ENCODE measurements at regions not wholly inside any gene's neighbourhood (a gene's known extent, or its start where the extent isn't known, plus 50 kb on each side); places are given as distances from the start of the nearest gene placed in this dataset.
A peak's percentile ranks its signal among the peaks of the same experiment; 100 is the strongest.
"Not testable (repeated sequence)": the region's sequence is repeated elsewhere in the genome, so short reads cannot be mapped to it uniquely, and the experiment has no call there.

GRCh38 chr1:38584448-38585355 is 274.9 kb downstream of the RRAGC start:
- H3K4me3 ChIP-seq (ENCODE audit: low read depth, low read length), result no peak overlapping the region
- TF ChIP-seq, protein P1, sequence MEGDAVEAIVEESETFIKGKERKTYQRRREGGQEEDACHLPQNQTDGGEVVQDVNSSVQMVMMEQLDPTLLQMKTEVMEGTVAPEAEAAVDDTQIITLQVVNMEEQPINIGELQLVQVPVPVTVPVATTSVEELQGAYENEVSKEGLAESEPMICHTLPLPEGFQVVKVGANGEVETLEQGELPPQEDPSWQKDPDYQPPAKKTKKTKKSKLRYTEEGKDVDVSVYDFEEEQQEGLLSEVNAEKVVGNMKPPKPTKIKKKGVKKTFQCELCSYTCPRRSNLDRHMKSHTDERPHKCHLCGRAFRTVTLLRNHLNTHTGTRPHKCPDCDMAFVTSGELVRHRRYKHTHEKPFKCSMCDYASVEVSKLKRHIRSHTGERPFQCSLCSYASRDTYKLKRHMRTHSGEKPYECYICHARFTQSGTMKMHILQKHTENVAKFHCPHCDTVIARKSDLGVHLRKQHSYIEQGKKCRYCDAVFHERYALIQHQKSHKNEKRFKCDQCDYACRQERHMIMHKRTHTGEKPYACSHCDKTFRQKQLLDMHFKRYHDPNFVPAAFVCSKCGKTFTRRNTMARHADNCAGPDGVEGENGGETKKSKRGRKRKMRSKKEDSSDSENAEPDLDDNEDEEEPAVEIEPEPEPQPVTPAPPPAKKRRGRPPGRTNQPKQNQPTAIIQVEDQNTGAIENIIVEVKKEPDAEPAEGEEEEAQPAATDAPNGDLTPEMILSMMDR (IDR thresholded peaks at IDR 0.05; ENCODE audit: insufficient read depth, low read depth, low read length, missing control alignments), result no peak
- DNase-seq (ENCODE audit: low read depth), result no peak

DNA sequence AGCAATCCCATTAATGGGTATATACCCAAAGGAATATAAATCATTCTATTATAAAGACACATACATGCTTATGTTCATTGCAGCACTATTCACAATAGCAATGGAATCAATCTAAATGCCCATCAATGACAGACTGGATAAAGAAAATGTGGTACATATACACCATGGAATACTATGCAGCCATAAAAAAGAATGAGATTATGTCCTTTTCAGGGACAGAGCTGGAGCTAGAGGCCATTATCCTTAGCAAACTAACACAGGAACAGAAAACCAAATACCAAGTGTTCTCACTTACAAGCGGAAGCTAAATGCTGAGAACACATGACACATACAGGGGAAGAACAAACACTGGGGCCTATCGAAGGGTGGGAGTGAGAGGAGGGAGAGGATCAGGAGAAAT is 276.3 kb downstream of the RRAGC start:
- not testable (repeated sequence) for DNase-seq (ENCODE audit: low read depth); H3K4me3 ChIP-seq (ENCODE audit: low read depth, low read length)

DNA sequence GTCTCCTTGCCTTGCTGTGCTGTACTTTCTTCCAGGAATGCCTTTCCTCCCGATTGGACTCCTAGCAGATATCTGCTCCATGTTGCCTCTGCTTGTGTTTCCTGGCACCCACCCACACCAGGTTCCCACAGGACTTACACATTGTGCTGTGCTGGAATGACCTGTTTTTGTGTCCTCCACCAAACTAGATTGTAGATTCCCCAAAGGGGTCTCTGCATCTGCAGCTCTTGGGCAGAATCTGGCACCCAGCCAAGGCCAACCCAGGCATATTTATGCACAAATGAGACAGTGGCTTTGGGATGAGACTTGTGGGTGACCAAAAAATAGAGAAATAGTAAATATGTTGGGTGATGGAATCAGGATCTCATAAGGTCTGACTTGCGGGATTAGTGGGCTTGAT is 278.2 kb downstream of the RRAGC start:
- TF ChIP-seq, protein P1 (IDR thresholded peaks at IDR 0.05; ENCODE audit: insufficient read depth, low read depth, low read length, missing control alignments), result no peak
- DNase-seq (ENCODE audit: low read depth), result no peak
- no peak overlapping the region for H3K4me3 ChIP-seq (ENCODE audit: low read depth, low read length)

DNA sequence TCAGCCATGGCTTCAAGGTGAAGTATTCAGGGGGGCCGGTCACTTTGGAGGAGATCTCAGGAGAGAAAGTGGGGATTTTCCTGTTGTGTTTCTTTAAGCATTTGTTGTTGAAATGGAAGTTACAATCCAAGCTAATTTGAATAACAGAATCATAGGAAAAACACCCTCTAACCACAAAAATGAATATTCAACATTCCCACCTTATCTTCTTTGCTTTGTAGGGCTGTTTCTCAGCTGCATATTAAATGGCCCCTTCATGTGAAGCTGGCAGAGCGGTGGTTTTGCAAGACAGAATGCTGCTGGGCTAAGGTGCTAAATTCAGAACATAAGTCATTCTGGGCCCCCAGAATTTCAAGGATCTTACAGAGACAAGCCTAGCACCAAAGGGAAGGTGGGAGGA is 279.0 kb downstream of the RRAGC start:
- DNase-seq (ENCODE audit: low read depth), result no peak
- H3K4me3 ChIP-seq (ENCODE audit: low read depth, low read length), result no peak overlapping the region
- TF ChIP-seq, protein P1 (IDR thresholded peaks at IDR 0.05; ENCODE audit: insufficient read depth, low read depth, low read length, missing control alignments), result no peak

- H3K4me3 ChIP-seq (ENCODE audit: low read depth, low read length), result no peak overlapping the region
- no peak for DNase-seq (ENCODE audit: low read depth)
- TF ChIP-seq, protein P1 (IDR thresholded peaks at IDR 0.05; ENCODE audit: insufficient read depth, low read depth, low read length, missing control alignments), result no peak
These were observed 280.5 kb downstream of the RRAGC start for GRCh38 chr1:38579056-38579455.

DNA sequence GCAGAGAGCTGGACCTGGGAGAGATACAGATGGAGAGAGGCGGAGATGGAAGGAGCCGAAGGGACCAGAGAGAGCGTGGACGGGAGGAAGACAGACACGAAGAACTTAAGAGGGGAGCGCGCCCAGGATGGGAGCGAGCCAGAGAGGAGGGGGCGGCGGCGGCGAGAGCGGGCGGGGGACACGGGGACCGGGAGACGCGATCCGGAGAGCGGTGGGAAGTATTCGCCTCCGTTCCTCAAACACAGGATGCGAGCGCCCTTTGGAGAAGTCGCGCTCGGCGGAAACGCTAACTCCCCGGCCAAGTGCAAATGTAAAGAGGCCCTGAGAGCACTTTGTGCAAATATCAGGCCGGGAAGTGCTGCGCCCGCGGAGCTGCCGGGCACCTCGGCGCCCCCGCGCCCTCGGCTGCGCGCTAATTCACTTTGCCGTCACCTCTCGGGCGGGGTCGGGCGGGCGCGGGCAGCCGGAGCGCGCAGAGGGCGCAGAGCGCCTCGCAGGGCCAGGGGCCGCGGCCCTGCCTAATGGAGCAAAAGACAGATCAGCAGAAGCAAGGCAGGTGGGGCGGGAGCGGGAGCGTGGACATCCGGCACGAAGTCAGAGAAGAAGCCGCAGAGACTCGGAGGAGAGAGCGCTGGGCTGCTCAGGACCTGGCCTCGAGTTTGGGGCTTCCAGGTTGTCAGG is 281.2 kb downstream of the RRAGC start:
- DNase-seq (ENCODE audit: low read depth), result peak; percentile 19
- peak overlapping the region; percentile 3; the same call in 1 of the 2 replicates for H3K4me3 ChIP-seq (ENCODE audit: low read depth, low read length)
- TF ChIP-seq, protein P1 (IDR thresholded peaks at IDR 0.05; ENCODE audit: insufficient read depth, low read depth, low read length, missing control alignments), result no peak

DNA sequence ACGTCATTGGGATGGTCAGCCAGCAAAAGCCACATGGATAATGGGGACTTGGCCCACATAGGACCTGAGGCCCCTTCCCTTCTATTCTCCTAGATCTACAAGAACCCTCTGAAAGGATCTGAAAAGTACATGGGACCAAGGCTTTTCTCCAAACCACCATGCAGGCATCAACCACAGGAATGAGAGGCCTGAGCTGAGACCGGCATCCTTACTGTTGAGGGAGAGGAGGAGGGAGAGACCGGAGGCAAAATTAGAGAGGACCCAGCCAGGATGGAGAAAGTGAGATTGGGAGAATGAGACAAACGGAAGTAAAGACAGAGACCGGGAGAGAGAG is 281.7 kb downstream of the RRAGC start:
- no peak overlapping the region for H3K4me3 ChIP-seq (ENCODE audit: low read depth, low read length)
- DNase-seq (ENCODE audit: low read depth), result no peak
- TF ChIP-seq, protein P1 (IDR thresholded peaks at IDR 0.05; ENCODE audit: insufficient read depth, low read depth, low read length, missing control alignments), result no peak

All from GM12865 (cell line).